GM19397 (cell line): ENCODE measurements at regions not wholly inside any gene's neighbourhood (a gene's known extent, or its start where the extent isn't known, plus 50 kb on each side); places are given as distances from the start of the nearest gene placed in this dataset.
"Not testable (repeated sequence)": the region's sequence is repeated elsewhere in the genome, so short reads cannot be mapped to it uniquely, and the experiment has no call there.

Experiments used
- ATAC-seq: cut with Tn5 transposase; IDR thresholded peaks from one replicate; pipeline ENCODE4 v1.9.1; 2021; ENCODE audit warnings: mild to moderate bottlenecking, moderate library complexity; ENCODE audit not compliant: unreplicated experiment

GRCh38 chr14:71804992-71805391 is 127.2 kb upstream of the RGS6 start:
- no peak for ATAC-seq

GRCh38 chr14:71807049-71807448 is 125.2 kb upstream of the RGS6 start:
- ATAC-seq, result not testable (repeated sequence)

GRCh38 chr14:71810800-71811199 is 121.4 kb upstream of the RGS6 start:
- not testable (repeated sequence) for ATAC-seq

GRCh38 chr14:71812693-71813092 is 119.5 kb upstream of the RGS6 start:
- no peak for ATAC-seq

GRCh38 chr14:71815110-71815509 is 117.1 kb upstream of the RGS6 start:
- no peak for ATAC-seq

GRCh38 chr14:71824816-71825215 is 107.4 kb upstream of the RGS6 start:
- no peak for ATAC-seq

- no peak for ATAC-seq
Observed at GRCh38 chr14:71833476-71833875, 98.8 kb upstream of the RGS6 start.

GRCh38 chr14:71834284-71835204 is 97.7 kb upstream of the RGS6 start:
- ATAC-seq, result no peak

- ATAC-seq, result no peak
Observed at GRCh38 chr14:71852181-71852580, 80.0 kb upstream of the RGS6 start.

- ATAC-seq, result no peak
Observed at GRCh38 chr14:71855399-71856036, 76.7 kb upstream of the RGS6 start.

GRCh38 chr14:71856199-71856919 is 75.9 kb upstream of the RGS6 start:
- no peak for ATAC-seq

- no peak for ATAC-seq
Observed at GRCh38 chr14:71863049-71863448, 69.2 kb upstream of the RGS6 start.

GRCh38 chr14:71863766-71864165 is 68.5 kb upstream of the RGS6 start:
- no peak for ATAC-seq
